ENCODE measurements at regions not wholly inside any gene's neighbourhood (a gene's known extent, or its start where the extent isn't known, plus 50 kb on each side); places are given as distances from the start of the nearest gene placed in this dataset.

DNA sequence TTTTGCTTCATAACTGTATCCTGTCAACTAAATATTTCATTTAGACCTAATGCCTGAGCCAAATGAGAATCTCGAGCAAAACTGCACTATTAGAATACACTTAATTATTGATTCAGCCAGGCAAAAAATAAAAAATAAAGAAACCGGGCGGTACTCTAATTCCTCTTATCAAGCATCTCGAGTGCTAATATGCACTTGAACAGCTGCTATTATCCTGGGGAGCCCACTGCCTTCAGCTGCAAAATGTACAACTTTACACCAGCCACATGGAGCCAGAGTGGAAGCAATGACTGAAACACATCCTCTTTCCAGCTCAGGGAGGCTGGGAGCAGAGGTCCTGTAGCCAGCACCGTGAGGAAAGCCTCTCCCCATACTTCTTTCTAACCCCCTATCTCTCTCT, 390.0 kb upstream of the CADM1 start:
- H3K4me1 Mint-ChIP-seq, result peaks cover 4% of the 10 kb centered on the region
- H3K4me3 Mint-ChIP-seq, result no peak overlapping the region
- H3K27ac Mint-ChIP-seq, result no peak overlapping the region
- H3K36me3 Mint-ChIP-seq, result no peaks in the 10 kb centered on the region
- DNase-seq (ENCODE audit: low spot score in 2 of 2, unreplicated experiment in 2 of 2), result no peak
- no peaks in the 10 kb centered on the region for H3K9me3 Mint-ChIP-seq
- H3K27me3 Mint-ChIP-seq (ENCODE audit: low read depth), result peaks cover 21% of the 10 kb centered on the region
- TF ChIP-seq, protein P1, sequence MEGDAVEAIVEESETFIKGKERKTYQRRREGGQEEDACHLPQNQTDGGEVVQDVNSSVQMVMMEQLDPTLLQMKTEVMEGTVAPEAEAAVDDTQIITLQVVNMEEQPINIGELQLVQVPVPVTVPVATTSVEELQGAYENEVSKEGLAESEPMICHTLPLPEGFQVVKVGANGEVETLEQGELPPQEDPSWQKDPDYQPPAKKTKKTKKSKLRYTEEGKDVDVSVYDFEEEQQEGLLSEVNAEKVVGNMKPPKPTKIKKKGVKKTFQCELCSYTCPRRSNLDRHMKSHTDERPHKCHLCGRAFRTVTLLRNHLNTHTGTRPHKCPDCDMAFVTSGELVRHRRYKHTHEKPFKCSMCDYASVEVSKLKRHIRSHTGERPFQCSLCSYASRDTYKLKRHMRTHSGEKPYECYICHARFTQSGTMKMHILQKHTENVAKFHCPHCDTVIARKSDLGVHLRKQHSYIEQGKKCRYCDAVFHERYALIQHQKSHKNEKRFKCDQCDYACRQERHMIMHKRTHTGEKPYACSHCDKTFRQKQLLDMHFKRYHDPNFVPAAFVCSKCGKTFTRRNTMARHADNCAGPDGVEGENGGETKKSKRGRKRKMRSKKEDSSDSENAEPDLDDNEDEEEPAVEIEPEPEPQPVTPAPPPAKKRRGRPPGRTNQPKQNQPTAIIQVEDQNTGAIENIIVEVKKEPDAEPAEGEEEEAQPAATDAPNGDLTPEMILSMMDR (IDR thresholded peaks at IDR 0.05; ENCODE audit: unreplicated experiment), result no peak

DNA sequence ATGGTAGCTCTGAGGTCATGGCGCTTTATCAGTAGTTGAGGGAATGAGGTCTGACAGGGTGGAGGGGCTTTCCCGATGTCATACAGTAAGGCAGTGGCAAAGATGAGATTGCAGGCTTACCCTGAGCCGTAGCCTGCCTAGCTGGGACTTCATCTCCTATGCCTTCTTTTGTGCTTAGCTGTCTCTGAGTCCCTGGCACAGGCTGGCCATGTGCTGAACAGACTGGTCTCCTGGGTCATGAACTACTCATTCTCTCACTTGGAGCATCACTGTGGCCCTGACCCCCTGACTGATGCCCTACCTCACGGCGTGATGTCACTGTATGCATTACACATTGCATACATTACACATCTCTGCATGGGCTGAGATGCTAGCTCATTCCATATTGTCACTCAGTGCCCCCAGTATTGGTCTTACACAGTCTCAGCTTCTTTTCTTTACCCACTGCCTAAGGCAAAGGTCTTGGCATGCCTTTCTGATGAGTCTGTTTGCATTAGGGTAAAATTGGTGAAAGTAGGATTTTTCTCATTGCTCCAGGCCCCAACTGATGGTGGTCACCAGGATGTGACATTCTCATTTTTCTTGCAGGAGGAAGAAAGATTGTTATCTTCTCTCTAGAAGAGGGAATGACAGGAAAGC, 389.4 kb upstream of the CADM1 start:
- Mint-ChIP-seq H3K27ac (no peak overlapping the region), H3K27me3 (ENCODE audit: low read depth) (peaks cover 21% of the 10 kb centered on the region), H3K4me1 (peaks cover 4% of the 10 kb centered on the region), H3K9me3 (peaks cover under 1% of the 10 kb centered on the region), H3K4me3 (no peak overlapping the region), H3K36me3 (no peaks in the 10 kb centered on the region)
- TF ChIP-seq, protein P1 (IDR thresholded peaks at IDR 0.05; ENCODE audit: unreplicated experiment), result no peak
- DNase-seq (ENCODE audit: low spot score in 2 of 2, unreplicated experiment in 2 of 2), result no peak

DNA sequence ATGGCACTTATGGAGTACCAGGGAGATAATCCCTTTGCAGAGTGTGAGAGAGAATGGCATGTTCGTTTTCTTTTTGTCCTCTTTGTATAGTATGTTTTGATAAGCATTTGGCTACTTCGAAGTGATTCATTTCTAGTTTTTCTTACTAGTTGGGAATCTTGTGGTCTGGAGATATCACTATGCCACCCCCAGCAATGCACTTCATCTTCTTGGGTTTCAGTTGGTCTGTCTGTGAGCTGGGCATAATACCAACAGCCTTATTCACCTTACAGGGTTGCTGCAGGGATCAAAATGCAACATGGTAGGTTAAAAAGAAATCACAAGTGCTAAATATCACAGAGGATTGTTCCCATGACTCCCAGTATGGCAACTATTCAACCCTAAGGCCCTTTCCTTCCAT, 387.8 kb upstream of the CADM1 start:
- peaks cover 16% of the 10 kb centered on the region for H3K27me3 Mint-ChIP-seq (ENCODE audit: low read depth)
- H3K4me3 Mint-ChIP-seq, result no peak overlapping the region
- H3K36me3 Mint-ChIP-seq, result no peaks in the 10 kb centered on the region
- no peak for DNase-seq (ENCODE audit: low spot score in 2 of 2, unreplicated experiment in 2 of 2)
- H3K9me3 Mint-ChIP-seq, result peaks cover 6% of the 10 kb centered on the region
- TF ChIP-seq, protein P1 (IDR thresholded peaks at IDR 0.05; ENCODE audit: unreplicated experiment), result no peak
- H3K27ac Mint-ChIP-seq, result no peak overlapping the region
- peaks cover 6% of the 10 kb centered on the region for H3K4me1 Mint-ChIP-seq

DNA sequence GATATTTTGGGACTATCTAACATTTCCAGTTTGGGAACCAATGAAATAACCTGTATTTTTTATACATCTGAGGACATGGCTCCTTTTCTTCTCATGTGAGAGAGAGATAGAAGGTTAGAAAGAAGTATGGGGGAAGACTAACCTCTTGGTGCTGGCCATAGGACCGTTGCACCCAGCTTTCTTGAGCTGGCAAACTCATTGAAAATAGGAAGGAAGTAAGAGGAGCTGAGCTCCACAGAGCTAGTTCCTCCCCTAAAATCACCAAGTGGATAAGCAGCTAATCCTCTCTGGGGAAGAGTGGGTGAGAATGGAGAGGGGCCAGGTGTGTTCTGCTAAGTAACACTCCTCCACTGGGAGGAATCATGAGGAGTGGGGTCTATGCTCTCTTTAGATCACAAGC, 387.4 kb upstream of the CADM1 start:
- no peak for DNase-seq (ENCODE audit: low spot score in 2 of 2, unreplicated experiment in 2 of 2)
- TF ChIP-seq, protein P1 (IDR thresholded peaks at IDR 0.05; ENCODE audit: unreplicated experiment), result no peak
- Mint-ChIP-seq H3K27me3 (ENCODE audit: low read depth) (peaks cover 16% of the 10 kb centered on the region), H3K4me3 (no peak overlapping the region), H3K36me3 (no peaks in the 10 kb centered on the region), H3K9me3 (peaks cover 6% of the 10 kb centered on the region), H3K27ac (no peak overlapping the region), H3K4me1 (peaks cover 6% of the 10 kb centered on the region)

DNA sequence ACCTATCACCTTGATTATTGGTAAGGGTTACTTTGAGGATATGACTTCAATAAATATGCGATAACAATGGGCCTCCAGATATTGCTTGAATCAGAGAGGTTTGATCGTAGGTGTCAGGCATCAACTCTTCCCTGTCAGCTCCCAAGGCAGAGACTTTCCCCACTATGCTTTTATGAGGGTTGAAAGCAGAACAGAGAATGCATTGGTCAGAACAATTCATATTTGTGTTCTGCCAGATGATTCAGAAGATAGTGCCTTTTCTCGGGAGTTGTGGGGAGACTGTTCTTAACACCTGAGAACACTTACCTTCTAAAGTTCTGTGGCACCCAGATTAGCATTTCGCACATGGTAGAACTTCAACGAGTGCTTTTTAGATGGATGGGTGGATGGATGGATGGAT, 386.3 kb upstream of the CADM1 start:
- H3K27ac Mint-ChIP-seq, result no peak overlapping the region
- no peak overlapping the region for H3K4me3 Mint-ChIP-seq
- H3K27me3 Mint-ChIP-seq (ENCODE audit: low read depth), result peaks cover 16% of the 10 kb centered on the region
- H3K4me1 Mint-ChIP-seq, result peaks cover 9% of the 10 kb centered on the region
- peaks cover 6% of the 10 kb centered on the region for H3K9me3 Mint-ChIP-seq
- no peaks in the 10 kb centered on the region for H3K36me3 Mint-ChIP-seq
- no peak for DNase-seq (ENCODE audit: low spot score in 2 of 2, unreplicated experiment in 2 of 2)
- TF ChIP-seq, protein P1 (IDR thresholded peaks at IDR 0.05; ENCODE audit: unreplicated experiment), result no peak

DNA sequence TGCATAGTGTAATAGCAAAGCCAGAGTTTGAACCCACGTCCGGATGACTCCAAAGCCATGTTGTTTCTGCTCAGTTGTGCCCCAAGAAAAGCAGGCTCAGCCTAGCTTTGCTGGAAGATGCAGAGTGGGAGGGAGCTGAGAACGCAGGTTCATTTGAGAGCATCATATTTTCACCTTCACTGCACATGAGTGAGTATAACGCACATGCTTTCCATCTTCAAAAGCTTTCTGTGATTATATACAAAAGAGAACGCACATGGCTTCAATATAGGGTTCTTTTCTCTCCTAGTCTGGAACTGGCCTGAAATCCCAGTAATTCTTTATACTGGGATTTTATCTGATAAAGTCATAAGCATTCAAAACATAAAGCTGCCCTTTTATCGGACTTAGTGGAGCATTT, 385.5 kb upstream of the CADM1 start:
- no peak overlapping the region for H3K4me3 Mint-ChIP-seq
- H3K36me3 Mint-ChIP-seq, result no peaks in the 10 kb centered on the region
- peaks cover 6% of the 10 kb centered on the region for H3K9me3 Mint-ChIP-seq
- H3K27me3 Mint-ChIP-seq (ENCODE audit: low read depth), result peaks cover 16% of the 10 kb centered on the region
- TF ChIP-seq, protein P1 (IDR thresholded peaks at IDR 0.05; ENCODE audit: unreplicated experiment), result no peak
- DNase-seq (ENCODE audit: low spot score in 2 of 2, unreplicated experiment in 2 of 2), result no peak
- H3K4me1 Mint-ChIP-seq, result peaks cover 17% of the 10 kb centered on the region
- no peak overlapping the region for H3K27ac Mint-ChIP-seq

All from mesothelial cell of epicardium (in vitro differentiated cells).